K562 (cell line): ENCODE measurements at regions not wholly inside any gene's neighbourhood (a gene's known extent, or its start where the extent isn't known, plus 50 kb on each side); places are given as distances from the start of the nearest gene placed in this dataset.
"Not testable (repeated sequence)": the region's sequence is repeated elsewhere in the genome, so short reads cannot be mapped to it uniquely, and the experiment has no call there.

Experiments used
- CEBPB ChIP-seq: fragments of 450-650 bp; IDR thresholded peaks from 2 replicates; pipeline ENCODE4 v1.6.1; 2016; ENCODE audit warnings: missing genetic modification characterization, missing compliant biosample characterization
- SMARCE1 ChIP-seq: fragments of 450-650 bp; IDR thresholded peaks from 2 replicates; pipeline ENCODE4 v1.7.1; 2016; ENCODE audit warnings: mild to moderate bottlenecking

- TF ChIP-seq CEBPB (tag); SMARCE1: not testable (repeated sequence)
Measured at GRCh38 chr10:108920029-108920428, 1003.3 kb downstream of the XPNPEP1 start.
